COR-L47 (cell line): ENCODE measurements at regions not wholly inside any gene's neighbourhood (a gene's known extent, or its start where the extent isn't known, plus 50 kb on each side); places are given as distances from the start of the nearest gene placed in this dataset.
A peak's percentile ranks its signal among the peaks of the same experiment; 100 is the strongest.

ENCODE experiments used
- DNase-seq: peaks from one replicate; lab custom pipeline; 2025; lab: John Stamatoyannopoulos, UW

DNA sequence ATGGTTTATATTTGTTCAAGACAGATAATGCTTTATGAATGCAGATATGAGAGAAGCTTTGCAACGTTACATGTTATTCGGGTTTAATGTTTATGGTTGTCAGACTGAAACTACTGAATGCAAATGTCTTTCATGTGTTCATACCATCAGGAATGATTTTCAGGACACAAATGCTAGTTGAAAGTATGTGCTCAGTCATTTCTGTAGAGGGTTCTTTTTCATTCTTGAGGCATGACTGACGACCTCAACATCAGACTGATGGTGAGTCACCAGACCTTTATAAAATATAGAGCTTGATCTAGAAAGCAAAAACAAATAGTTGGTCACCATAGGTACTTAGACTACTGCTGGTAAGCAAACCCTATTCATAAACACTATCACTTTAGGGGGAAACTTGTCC lies 287.3 kb upstream of the NUDT12 start:
- DNase-seq = no peak

DNA sequence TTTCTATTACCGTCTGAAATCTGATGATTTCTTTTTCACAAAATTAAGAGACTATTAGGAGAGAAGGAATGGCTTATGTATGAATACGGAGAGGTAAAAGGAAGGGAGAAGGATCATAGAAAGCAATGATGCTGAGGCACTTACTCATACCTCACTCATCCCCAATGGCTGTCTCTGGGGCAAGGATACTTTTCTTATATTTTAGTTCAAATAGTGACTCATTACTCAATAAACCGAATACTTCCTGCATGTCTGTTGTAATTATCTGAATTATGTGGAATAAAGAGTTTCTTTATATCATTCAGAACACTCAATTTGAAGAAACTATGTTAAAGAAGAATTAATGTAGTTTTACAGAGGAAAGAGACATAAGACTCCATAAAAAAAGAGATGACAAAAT lies 284.5 kb upstream of the NUDT12 start:
- DNase-seq = no peak

DNA sequence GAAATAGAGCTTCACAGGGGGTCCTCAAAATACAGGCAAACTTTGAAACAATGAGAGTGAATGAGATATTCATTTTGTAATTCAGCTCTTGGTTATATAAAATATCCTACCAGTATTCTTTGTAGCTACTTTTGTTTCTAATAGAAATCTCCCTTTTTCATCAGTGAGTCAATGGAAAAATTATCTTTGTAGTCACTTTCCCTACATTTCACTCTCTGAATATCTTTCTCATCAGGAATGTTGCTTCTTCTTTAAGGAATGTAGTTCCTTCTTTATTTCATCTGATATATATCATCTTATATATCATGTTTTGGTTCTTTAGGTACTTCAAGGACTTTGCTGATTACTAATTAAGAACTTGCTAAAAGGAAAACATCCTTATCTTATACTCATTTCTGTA lies 280.3 kb upstream of the NUDT12 start:
- DNase-seq = no peak

DNA sequence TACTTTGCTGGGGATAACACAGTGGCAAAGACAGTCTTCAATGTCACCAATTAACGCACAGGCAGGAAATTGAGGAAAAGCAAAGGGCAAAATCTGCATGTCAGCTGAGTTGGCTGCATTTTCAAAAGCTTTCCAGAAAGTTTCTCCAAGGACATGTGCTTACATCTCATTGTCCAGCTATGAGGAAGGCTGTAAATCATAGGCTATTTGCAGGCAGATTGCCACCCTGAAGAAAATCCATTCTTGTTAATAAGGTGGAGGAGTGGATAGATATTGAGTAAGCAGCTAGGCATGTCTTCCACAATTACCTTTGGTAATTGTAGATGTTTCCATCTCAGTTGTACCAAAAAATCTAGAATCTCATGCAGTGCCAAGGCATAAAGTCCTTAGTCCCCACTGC lies 278.0 kb upstream of the NUDT12 start:
- DNase-seq = no peak

DNA sequence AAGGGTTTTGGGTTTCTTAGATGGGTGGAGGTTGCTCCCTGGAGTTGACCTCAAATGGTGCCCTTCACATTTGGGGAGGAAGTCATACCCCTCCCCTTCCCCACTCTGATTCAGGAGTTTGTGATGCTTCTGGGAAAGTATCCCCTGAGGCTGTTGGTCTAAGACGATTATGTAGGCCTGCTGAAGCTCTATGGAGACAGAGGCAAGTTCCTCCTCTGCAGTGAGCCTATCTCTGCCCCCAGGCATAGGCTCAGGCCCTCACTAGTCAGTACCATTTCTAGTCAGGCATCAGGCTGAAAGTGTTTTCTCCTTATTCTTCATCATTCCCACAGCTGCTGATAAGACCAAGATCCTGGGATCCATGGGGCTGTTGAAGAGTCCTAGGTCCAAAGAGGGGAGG lies 271.6 kb upstream of the NUDT12 start:
- DNase-seq = no peak

- no peak for DNase-seq
Observed at GRCh38 chr5:103829585-103829984, 267.0 kb upstream of the NUDT12 start.

DNA sequence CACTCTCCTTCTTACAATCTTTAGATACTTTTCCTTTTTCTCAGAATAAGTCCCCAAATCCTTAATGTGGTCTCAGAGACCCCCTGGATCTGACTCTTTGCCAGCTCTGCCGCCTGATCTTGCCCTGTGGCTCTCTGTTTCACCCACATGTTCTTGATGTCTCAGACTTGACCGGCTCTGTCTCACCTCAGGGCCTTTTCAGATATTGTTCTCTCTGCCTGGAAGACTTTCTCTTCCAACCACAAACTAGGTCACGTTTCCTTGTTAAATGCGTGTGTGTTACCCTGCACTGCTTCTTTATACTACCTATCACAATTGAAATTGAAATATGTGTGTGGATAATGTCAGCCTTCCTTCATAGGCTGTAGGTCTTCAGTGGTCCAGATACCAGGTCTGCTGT lies 265.4 kb upstream of the NUDT12 start:
- DNase-seq = no peak

GRCh38 chr5:103821361-103821760 lies 258.8 kb upstream of the NUDT12 start:
- no peak for DNase-seq

DNA sequence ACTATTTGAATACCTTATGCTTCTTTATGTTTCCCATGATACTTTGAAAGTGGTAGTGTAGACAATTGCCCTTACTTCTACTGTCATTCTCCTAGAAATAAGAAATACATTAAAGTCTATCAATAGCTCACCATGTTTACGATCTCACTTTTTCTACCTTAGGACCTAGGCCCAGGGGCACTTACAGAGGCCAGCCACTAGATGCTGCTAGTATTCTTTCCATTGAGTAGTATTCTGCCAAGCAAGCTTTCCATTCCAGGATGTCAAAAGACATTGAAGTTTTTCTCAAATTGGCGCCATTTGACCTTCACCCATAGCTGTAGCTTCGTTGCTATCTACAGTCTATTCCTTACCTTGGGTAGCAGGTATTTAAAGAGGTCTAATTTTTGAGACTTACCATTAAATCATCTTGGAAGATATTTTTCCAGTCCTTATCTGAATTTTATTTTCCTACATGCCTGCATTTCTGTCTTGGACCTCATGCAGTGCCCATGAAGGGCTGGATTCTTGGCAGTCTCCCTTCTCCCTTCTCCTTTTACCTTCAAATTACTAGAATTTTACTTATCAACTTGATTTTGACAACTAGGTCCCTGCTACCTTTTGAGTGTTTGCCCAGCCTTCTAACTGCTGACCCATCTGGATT lies 246.0 kb upstream of the NUDT12 start:
- DNase-seq = peak; percentile 50

- no peak for DNase-seq
Observed at GRCh38 chr5:103804711-103805110, 242.1 kb upstream of the NUDT12 start.

DNA sequence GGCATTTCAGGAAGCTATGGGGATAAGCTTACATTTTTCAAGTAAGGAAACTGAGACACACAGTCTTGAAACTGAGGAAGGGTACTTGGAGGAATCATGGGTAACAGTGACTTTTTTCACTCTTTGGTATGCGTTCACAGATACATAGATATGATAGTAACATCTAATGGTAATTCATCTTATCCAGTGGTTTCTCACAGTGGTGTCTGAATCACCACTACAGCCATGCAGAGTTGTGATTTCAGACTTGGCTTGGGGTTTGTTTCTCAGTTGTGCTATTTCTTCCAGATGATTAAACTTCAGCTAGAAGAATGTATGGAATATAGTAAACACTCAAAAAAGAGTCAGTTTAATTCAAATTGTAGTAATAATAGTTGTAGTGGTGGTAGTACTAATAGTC lies 239.1 kb upstream of the NUDT12 start:
- no peak for DNase-seq

DNA sequence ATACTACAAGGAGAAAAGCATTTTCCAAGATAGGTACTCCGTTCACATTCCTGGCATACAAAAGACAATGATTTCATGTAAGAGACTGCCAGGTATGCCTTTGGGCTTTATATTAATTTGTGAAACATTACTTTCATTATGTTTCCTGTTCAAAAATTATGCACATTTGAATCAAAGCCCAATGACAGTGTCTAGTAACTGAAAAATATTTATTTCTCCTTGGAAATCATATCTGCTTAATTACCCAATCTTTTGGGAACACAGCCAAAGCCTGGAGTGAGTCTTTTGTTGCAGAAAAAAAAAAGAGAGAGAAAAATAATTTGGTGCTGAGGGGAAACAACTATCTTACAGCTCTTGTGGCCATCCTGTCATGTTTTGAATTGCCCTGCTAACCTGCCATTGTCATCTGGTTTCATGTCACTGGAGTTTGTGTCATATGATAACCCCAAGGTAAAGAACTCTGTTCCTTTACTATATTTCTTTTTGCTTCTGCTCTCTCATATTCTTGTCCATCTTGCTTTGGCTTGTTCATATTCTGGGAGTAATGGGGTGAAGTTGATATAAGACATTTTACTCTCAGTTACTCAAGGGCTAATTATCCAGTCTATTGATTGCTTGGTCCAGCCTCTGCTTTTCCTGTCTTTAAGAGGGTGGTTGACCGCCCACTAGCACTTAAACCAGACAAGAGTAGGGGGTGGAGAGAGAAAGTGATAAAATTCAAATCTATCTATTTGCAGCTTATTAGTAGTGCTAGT lies 238.3 kb upstream of the NUDT12 start:
- DNase-seq = peak; percentile 67

DNA sequence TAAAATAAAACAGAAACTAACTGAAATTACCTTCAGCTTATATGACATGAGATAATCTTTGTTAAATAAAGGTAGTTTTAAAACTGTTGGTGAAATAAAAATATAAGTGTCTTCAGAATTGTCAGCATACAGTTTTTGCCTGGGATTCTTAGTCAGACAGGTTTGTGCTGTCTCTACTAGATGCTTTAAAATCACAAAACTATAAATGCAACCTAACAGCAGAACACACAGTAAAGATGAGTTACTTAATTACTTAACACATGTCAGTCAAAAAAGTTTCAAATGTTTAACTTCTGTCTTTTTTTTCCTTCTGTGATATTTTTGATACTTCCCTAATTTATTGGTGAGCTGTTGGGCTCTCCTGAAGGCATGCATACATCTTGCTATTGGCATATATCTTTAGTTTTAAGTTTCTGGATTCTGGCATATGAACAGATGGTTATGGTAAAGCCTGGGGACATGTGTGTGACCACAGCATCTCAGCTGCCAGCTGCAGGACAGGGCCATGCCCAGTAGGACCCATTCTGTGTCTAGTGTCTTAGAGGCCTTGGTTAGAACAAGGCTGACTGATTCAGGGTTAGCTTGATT lies 231.1 kb upstream of the NUDT12 start:
- DNase-seq = no peak

DNA sequence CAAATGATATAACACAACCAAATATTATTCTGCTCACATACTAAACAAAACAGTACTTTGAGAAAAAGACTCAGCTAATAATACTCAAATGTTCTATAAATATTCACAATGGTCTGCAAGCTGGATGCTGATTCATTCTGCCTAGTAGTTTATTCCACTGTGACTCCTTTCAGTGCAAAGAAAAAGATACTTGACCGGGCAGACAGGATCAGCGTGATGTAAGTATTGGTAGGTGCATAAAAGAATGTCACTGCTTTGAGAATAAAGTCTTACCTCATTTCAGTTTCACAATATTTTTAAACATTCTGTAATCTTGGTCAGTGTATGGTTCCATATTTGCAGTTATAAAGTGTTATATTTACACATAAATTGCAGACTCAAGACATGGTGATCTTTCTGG lies 223.0 kb upstream of the NUDT12 start:
- no peak for DNase-seq

- DNase-seq = no peak
Observed at GRCh38 chr5:103783669-103784068, 221.1 kb upstream of the NUDT12 start.

GRCh38 chr5:103780794-103781193 lies 218.2 kb upstream of the NUDT12 start:
- no peak for DNase-seq

DNA sequence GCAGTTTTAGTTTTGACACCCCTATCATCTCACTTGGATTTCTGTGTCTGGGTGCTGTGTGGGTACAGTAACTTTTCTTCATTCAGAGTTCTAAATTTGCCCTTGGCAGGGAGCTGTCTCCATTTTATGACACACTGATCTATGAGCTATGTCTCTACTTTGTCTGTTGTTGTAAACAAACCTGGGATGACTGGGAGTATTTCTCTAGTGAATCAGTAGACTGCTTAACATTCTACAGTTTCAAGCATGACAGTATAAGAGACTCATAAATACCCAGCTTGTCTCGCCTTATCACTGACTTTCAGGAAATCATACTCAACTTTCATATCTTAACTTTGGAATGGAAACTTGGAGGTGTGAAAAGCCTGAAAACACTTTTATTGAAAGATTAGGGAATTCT lies 212.1 kb upstream of the NUDT12 start:
- DNase-seq = no peak

- DNase-seq = no peak
Observed at GRCh38 chr5:103772248-103772647, 209.7 kb upstream of the NUDT12 start.

- DNase-seq = no peak
Observed at GRCh38 chr5:103764403-103764802, 201.8 kb upstream of the NUDT12 start.

GRCh38 chr5:103758996-103759395 lies 196.4 kb upstream of the NUDT12 start:
- no peak for DNase-seq

DNA sequence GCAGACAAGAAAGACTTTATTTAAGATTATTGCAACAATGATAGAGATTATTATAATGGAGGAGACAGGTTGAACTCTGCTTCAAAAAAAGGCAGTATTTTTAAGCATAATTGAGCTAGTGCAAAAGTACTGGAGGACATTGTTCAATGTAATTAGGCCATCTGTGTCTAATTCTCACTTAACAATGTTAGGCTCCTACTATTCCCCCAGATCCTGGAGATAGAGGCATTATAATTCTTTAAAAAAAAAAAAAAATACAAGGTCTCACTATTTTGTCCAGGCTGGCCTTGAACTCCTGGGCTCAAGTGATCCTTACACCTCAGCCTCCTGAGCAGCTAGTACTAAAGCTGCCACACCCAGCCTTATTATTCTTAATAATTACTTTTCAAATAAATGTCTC lies 193.4 kb upstream of the NUDT12 start:
- no peak for DNase-seq

GRCh38 chr5:103745353-103746065 lies 182.9 kb upstream of the NUDT12 start:
- no peak for DNase-seq

GRCh38 chr5:103744159-103744558 lies 181.6 kb upstream of the NUDT12 start:
- DNase-seq = no peak
